ENCODE measurements at regions not wholly inside any gene's neighbourhood (a gene's known extent, or its start where the extent isn't known, plus 50 kb on each side); places are given as distances from the start of the nearest gene placed in this dataset.

- TF ChIP-seq USF2 (IDR thresholded peaks at IDR 0.05; ENCODE audit: borderline replicate concordance, low read depth, low read length) (no peak), CBX3 (IDR thresholded peaks at IDR 0.05; ENCODE audit: borderline replicate concordance, low read depth) (no peak), SKIL (IDR thresholded peaks at IDR 0.05; ENCODE audit: low read depth, poor library complexity, severe bottlenecking) (no peak), EGR1 (IDR thresholded peaks at IDR 0.05; ENCODE audit: borderline replicate concordance in 1 of 2, low read depth in 2 of 2, low read length in 2 of 2) (no peak), TCF3 (IDR thresholded peaks at IDR 0.05; ENCODE audit: borderline replicate concordance, insufficient read depth, low read depth, low read length) (no peak), IKZF2 (IDR thresholded peaks at IDR 0.05) (no peak), IRF5 (IDR thresholded peaks at IDR 0.05; ENCODE audit: borderline replicate concordance) (no peak), STAT3 (IDR thresholded peaks at IDR 0.05; ENCODE audit: low read depth, low read length) (no peak), ZNF622 (IDR thresholded peaks at IDR 0.05) (no peak), POU2F2 (IDR thresholded peaks at IDR 0.05; ENCODE audit: borderline replicate concordance, low read depth, low read length) (no peak), FOXK2 (IDR thresholded peaks at IDR 0.05) (no peak), RAD51 (IDR thresholded peaks at IDR 0.05) (no peak), E2F8 (IDR thresholded peaks at IDR 0.05; ENCODE audit: low read depth, partially characterized antibody) (no peak), SMAD1 (IDR thresholded peaks at IDR 0.05; ENCODE audit: low read depth, partially characterized antibody) (no peak), NBN (IDR thresholded peaks at IDR 0.05) (no peak)
- TF ChIP-seq, protein P1, sequence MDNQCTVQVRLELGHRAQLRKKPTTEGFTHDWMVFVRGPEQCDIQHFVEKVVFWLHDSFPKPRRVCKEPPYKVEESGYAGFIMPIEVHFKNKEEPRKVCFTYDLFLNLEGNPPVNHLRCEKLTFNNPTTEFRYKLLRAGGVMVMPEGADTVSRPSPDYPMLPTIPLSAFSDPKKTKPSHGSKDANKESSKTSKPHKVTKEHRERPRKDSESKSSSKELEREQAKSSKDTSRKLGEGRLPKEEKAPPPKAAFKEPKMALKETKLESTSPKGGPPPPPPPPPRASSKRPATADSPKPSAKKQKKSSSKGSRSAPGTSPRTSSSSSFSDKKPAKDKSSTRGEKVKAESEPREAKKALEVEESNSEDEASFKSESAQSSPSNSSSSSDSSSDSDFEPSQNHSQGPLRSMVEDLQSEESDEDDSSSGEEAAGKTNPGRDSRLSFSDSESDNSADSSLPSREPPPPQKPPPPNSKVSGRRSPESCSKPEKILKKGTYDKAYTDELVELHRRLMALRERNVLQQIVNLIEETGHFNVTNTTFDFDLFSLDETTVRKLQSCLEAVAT (IDR thresholded peaks at IDR 0.05) = no peak
- no peak for ATAC-seq
- no peaks in the 10 kb centered on the region for H3K27me3 ChIP-seq (replicated peaks in 1 of 2; ENCODE audit: control insufficient read depth in 2 of 2, insufficient read depth in 2 of 2, low read length in 1 of 2)
- no peaks in the 10 kb centered on the region for H3K36me3 ChIP-seq (ENCODE audit: control insufficient read depth in 2 of 2, insufficient read depth in 2 of 2, low read length in 1 of 2)
- intact Hi-C loops (cut with micrococcal nuclease; ENCODE audit: unreplicated experiment) (no loop called here), in situ Hi-C loops (cut with MboI) (no loop called here)
- no peak for DNase-seq (ENCODE audit: low read depth, low spot score)
- POLR2A ChIA-PET = no interaction called here
- CTCF ChIA-PET = no interaction called here
- no peak overlapping the region for H2AFZ ChIP-seq (ENCODE audit: control insufficient read depth, low read depth, low read length)
- no peaks in the 10 kb centered on the region for H4K20me1 ChIP-seq (ENCODE audit: control insufficient read depth, insufficient read depth)
- H3K9ac ChIP-seq (ENCODE audit: control insufficient read depth, insufficient read depth, low read length) = no peak overlapping the region
- no peak for FAIRE-seq
- WGBS (ENCODE audit: insufficient coverage, insufficient replicate concordance, low lambda C conversion rate, missing lambda C conversion rate) = 25% methylated on average over 1 of the region's 1 CpG
- no peaks in the 10 kb centered on the region for H3K79me2 ChIP-seq (ENCODE audit: control insufficient read depth, insufficient read depth, low read length)
- no TSS peak for BruUV-seq (replicated peaks)
- H3K4me3 ChIP-seq = no peak overlapping the region
- RAD21 ChIA-PET (ENCODE audit: unreplicated experiment) = no interaction called here
- H3K4me2 ChIP-seq (ENCODE audit: control insufficient read depth, insufficient read depth) = no peak overlapping the region
- no peaks in the 10 kb centered on the region for H3K4me1 ChIP-seq (ENCODE audit: control insufficient read depth, insufficient read depth, low read length)
- no peak overlapping the region for H3K27ac ChIP-seq (ENCODE audit: control insufficient read depth, insufficient read depth)
- SMC1A ChIA-PET (ENCODE audit: uncharacterized antibody, unreplicated experiment) = interaction anchor here (0.7 to 1.0 kb wide), 2 partner anchors 14 to 20 kb away, joined by 3 read pairs; no protein-coding TSS in a partner anchor
- H3K9me3 ChIP-seq (replicated peaks; ENCODE audit: control insufficient read depth, insufficient read depth, low read length) = no peaks in the 10 kb centered on the region
These were observed 53.8 kb upstream of the TSHZ2 start for GRCh38 chr20:52918311-52918710.

Data from GM12878 (cell line).